ENCODE measurements at regions not wholly inside any gene's neighbourhood (a gene's known extent, or its start where the extent isn't known, plus 50 kb on each side); places are given as distances from the start of the nearest gene placed in this dataset.
A peak's percentile ranks its signal among the peaks of the same experiment; 100 is the strongest.

GRCh38 chr12:41772478-41772877 lies 372.2 kb downstream of the GXYLT1 start:
- FAIRE-seq (no peak), DNase-seq (ENCODE audit: low spot score) (no peak)

- no peak for FAIRE-seq
- DNase-seq (ENCODE audit: low spot score), result no peak
Observed at GRCh38 chr12:41769810-41770209, 374.9 kb downstream of the GXYLT1 start.

GRCh38 chr12:41768456-41768855 lies 376.2 kb downstream of the GXYLT1 start:
- no peak for DNase-seq (ENCODE audit: low spot score)
- FAIRE-seq, result no peak

DNA sequence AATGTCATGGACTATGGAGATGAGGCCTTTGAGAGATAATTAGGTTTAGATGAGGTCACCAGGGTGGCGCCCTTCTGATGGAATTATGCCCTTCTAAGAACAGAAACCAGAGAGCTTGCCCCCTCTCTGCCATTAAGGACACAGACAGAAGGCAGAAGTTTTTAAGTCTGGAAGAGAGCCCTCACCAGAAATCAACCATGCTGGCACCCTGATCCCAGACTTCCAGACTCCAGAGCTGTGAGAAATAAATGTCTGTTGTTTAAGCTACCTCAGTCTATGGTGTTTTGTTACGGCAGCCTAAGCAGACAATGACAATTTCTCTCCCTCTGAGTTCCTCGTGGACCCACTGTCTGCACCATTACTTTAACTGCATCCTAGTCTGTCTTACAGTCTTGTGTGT lies 382.0 kb downstream of the GXYLT1 start:
- DNase-seq (ENCODE audit: low spot score), result no peak
- no peak for FAIRE-seq

GRCh38 chr12:41745593-41745992 lies 399.1 kb downstream of the GXYLT1 start:
- FAIRE-seq, result no peak
- no peak for DNase-seq (ENCODE audit: low spot score)

- DNase-seq (ENCODE audit: low spot score) (peak; percentile 60), FAIRE-seq (peak; percentile 81)
Observed at GRCh38 chr12:41743835-41744234, 400.8 kb downstream of the GXYLT1 start.

- no peak for DNase-seq (ENCODE audit: low spot score)
Observed at GRCh38 chr12:41739066-41739465, 405.6 kb downstream of the GXYLT1 start.

DNA sequence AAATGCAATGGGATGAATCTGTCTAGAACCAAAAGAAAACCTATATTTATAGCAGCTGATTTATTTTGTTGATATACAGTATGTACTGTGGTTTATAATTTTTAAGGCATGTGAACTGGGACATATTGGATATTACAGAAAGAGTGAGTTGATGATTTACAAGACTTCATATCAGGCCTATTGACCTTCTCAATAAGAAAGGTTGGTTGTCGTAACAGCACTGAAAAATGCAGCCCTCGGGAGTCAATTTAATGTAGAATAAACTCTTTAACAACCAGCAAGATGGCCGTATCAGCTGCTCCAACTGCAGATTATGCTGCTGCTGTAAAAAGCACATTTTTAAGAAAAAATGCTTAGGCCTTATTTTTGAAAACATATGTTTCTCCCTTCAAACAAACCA lies 407.3 kb downstream of the GXYLT1 start:
- FAIRE-seq (no peak), DNase-seq (ENCODE audit: low spot score) (no peak)

More at GRCh38 chr12:41739066-41739465, 405.6 kb downstream of the GXYLT1 start:
- FAIRE-seq, result no peak

- no peak for FAIRE-seq
Observed at GRCh38 chr12:41736436-41736835, 408.2 kb downstream of the GXYLT1 start.

GRCh38 chr12:41731691-41732090 lies 413.0 kb downstream of the GXYLT1 start:
- DNase-seq (ENCODE audit: low spot score), result no peak
- no peak for FAIRE-seq

More at GRCh38 chr12:41736436-41736835, 408.2 kb downstream of the GXYLT1 start:
- DNase-seq (ENCODE audit: low spot score), result no peak

- no peak for DNase-seq (ENCODE audit: low spot score)
- FAIRE-seq, result no peak
Observed at GRCh38 chr12:41731061-41731460, 413.6 kb downstream of the GXYLT1 start.

DNA sequence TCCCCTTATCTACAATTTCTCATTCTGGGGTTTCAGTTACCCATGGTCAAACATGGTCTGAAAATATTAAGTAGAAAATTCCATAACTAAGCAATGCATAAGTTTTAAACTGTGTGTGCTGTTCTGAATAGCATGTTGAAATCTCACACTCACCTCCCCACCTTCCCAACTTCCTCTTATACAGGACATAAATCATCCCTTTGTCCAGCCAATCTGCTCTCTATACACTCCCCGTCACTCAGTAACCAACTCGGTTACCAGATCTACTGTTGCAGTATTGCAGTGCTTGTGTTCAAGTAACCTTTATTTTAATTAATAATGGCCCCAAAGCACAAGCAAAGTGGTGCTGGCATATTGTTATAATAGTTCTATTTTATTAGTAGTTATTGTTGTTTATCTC lies 420.5 kb downstream of the GXYLT1 start:
- FAIRE-seq, result no peak
- DNase-seq (ENCODE audit: low spot score), result no peak

DNA sequence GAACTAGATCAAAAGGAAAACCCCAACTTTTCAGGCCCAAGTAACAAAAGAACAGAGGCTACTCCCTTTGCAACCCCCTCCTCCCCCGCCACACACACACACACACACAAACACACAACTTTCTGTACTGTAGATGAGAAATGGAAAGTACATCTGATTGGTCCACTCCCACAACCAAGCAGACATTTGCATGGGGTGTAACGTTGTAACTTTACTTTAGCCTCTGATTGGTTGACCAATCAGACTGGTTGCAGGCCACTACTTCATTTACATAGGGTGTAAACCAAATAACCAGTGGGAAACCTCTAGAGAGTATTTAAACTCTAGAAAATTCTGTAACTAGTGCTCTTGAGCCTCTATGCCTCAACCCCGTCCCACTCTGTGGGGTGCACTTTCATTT lies 425.5 kb downstream of the GXYLT1 start:
- no peak for FAIRE-seq

GRCh38 chr12:41715256-41715655 lies 429.4 kb downstream of the GXYLT1 start:
- FAIRE-seq, result no peak
- no peak for DNase-seq (ENCODE audit: low spot score)

More for the DNA sequence above, 425.5 kb downstream of the GXYLT1 start:
- no peak for DNase-seq (ENCODE audit: low spot score)

DNA sequence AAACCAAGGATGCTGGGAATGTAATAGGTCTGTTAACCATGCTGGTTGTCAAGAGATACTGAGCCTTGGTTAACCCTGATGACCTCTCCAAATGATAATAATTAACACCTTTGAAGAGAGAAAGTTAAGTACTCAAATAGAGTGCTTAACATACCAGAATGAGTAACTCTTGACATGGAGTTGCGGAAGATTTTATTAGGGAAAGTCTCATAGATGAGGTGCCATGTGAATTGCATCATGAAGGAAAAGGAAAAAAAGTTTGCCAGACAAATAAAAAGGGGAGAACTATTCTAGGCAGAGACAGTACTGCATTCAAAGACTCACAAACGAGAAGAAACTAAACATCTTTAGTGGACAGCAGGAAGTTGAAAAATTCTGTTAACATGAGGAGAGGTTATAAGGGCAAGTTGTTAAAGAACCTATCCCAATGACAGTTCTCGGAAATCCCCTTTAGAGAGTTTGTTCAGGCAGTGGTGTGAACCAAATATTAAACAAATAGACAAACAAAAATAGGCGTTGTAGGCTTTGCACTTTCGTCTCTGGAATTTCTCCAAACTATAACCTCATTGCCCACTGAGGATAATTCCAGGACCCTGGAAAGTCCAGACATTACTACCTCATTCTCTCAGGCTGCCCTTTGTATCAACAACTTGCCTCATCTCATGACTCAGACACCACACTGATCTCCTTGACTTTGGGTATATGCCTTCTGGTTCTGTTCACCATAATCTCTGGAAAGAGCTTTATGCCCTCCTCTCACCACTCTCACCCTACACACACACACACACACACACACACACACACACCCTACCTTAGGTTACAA lies 435.0 kb downstream of the GXYLT1 start:
- DNase-seq (ENCODE audit: low spot score) (peak; percentile 39), FAIRE-seq (no peak)

DNA sequence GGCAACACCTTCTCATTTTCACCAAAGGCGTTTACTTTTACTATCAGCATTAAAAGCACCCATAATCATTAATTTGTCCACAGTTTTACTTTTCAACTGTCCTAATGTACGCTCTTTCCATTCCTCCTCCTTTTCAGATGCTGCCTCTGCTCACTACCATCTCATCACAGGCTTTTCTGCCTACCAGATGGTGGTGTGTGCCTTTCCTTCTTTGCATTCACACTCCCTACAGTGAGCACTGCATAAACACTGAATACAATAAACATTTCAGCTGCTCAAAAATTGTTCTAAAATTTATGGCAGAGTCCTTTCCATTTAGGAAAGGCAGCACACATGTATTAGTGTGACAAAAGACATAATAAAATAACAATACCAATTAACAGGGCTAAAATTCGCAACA lies 435.7 kb downstream of the GXYLT1 start:
- DNase-seq (ENCODE audit: low spot score), result no peak
- no peak for FAIRE-seq

GRCh38 chr12:41706376-41706775 lies 438.3 kb downstream of the GXYLT1 start:
- DNase-seq (ENCODE audit: low spot score), result no peak
- FAIRE-seq, result no peak

DNA sequence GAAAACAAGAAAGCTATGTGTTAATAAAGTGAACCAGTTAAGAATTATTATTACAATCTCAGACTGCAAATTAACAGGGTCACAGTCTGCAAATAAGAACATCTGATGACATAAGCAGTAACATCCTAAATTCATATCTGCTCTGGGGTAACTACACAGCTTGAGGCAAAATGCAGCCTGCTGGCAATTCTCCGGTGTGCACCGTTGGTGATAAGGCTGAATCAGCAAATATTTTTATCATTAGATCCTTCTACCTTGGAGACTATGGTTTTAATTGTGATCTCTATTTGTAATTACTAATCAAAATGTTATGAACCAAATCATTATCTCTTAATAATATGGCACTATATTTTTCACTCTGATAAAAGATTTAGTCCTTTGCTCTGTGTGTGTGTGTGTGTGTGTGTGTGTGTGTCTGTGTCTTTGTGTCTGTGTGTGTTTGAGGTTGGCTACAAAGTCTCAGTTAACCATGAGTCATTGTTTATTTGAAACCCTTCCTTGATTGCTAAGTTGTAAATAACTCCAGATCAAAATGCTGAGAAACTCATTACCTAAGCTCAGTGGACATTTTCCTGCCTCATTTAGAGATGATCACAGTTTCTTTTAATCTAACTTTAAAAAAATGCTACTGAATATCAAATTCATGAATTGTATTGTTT lies 442.6 kb downstream of the GXYLT1 start:
- DNase-seq (ENCODE audit: low spot score) (no peak), FAIRE-seq (peak; percentile 5)

DNA sequence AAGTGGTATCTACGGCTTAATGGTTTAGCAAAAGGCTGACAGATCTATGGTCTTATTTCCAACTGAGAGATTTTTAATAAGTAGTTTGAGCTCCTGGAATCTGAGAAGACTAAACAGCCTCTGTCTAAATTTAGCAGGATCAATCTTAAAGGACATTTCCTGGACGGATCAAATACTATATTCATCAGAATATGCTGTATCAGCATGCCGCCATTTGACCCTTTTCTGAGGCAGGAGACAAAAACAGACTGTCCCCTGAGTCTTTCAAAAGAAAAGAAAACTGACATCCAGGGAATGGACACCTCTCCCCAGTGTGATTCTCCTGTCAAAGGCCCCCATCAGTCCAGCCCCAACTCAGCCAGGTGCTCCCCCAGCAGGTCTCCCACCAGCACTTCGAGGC lies 443.7 kb downstream of the GXYLT1 start:
- DNase-seq (ENCODE audit: low spot score) (no peak), FAIRE-seq (no peak)

GRCh38 chr12:41699658-41700057 lies 445.0 kb downstream of the GXYLT1 start:
- no peak for DNase-seq (ENCODE audit: low spot score)
- no peak for FAIRE-seq

- DNase-seq (ENCODE audit: low spot score) (no peak), FAIRE-seq (no peak)
Observed at GRCh38 chr12:41697161-41697560, 447.5 kb downstream of the GXYLT1 start.

DNA sequence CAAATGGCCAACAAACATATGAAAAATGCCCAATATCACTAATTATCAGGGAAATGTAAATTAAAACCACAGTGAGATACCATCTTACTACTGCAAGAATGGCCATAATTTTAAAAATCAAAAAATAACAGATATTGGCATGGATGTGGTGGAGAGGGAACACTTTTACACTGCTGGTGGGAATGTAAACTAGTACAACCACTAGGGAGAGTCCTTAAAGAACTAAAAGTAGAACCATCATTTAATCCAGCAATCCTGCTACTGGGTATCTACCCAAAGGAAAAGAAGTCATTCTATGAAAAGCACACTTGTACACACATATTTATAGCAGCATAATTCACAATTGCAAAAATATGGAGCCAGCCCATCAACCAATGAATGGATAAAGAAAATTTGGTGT lies 459.7 kb downstream of the GXYLT1 start:
- no peak for FAIRE-seq
- DNase-seq (ENCODE audit: low spot score), result no peak

Measured in urothelium cell line (cell line).